ENCODE measurements at regions not wholly inside any gene's neighbourhood (a gene's known extent, or its start where the extent isn't known, plus 50 kb on each side); places are given as distances from the start of the nearest gene placed in this dataset.

DNA sequence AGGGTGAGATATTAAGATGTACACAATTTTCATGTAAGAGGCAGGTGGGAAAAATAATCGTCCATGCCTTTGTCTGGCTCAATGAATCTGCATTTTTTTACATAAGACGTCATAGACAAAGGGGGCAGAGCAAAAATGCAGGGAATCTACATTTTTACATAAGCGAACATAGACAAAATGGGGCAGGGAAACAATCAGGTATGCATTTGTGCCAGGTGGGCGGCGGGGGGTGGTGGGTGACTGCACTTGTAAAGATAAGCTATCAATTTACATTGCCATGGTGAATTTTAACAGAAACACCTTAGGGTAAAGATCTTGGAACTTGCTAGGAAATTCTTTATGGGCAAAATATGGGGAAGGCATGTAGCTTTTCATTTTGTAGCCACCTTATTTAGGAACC is 96.3 kb upstream of the CES5A start:
- intact Hi-C loops (cut with DNase I, micrococcal nuclease), result no loop called here
- DNase-seq (no peak), ATAC-seq (no peak)

GRCh38 chr16:55968221-55968620 is 93.0 kb upstream of the CES5A start:
- intact Hi-C loops (cut with DNase I, micrococcal nuclease), result no loop called here
- DNase-seq (no peak), ATAC-seq (no peak)

DNA sequence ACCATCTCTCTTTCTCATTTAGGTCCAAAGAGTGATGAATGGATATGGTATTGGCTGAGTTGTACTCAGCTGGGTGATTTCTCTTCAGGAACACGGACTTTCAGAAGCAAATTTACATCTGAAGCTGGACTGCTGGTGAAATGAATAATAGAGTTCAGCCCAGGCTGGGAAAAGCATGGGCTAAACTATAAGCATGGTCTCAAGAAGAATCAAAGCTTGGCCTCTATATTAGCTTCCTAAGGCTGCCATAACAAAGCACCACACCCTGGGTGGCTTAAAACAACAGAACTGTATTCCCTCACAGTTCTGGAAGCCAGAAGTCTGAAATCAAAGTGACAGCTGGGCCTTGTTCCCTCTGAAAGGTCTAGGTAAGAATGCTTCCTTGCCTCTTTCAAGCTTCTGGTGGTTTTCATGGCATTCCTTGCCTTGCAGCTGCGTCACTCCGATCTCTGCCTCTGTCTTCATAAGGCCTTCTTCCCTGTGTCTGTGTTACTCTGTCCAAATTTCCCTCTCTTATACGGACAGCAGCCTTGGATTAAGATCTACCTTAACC is 89.8 kb upstream of the CES5A start:
- intact Hi-C loops (cut with DNase I, micrococcal nuclease), result no loop called here
- DNase-seq, result no peak
- ATAC-seq, result no peak

DNA sequence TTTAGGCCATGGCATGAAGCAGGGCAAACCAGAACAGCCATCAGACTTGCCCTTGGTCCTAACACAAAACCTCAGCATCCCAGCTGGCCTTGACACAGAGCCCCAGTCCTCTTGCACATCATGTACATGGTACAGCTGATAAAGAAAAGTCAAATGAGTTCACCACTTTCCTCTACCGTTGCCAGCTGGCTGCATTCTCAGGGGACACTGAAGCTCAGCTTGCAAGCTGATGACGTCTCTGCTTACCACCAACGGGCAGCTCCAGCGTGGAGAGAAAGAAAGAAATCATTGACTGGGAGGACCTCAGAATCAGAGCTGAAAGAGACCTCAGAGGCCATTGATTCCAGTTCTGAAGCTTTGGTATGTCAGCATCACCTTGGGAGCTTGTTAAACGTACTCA is 80.7 kb upstream of the CES5A start:
- intact Hi-C loops (cut with DNase I, micrococcal nuclease), result no loop called here
- ATAC-seq, result no peak

DNA sequence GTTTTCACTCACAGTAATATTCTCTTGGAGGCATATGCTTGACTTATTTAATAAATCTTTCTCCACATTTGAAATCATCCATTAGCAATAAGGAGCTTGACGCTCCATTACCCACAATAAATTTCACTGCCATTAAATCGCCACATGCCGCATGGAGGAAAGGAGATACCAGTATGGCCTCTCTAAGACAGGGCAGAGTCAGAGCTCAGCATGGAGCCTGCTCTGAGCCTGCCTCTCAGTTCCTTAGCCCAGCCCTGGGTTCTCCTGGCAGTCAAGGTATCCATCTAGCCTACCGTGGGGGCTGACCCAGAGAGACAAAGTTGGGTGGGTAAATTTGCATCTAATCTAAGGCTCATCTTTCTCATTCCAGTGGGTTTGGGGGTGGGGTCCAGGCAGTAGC is 80.3 kb upstream of the CES5A start:
- no peak for ATAC-seq
- intact Hi-C loops (cut with DNase I, micrococcal nuclease), result no loop called here
- no peak for DNase-seq

More for the DNA sequence above, 80.7 kb upstream of the CES5A start:
- DNase-seq, result peak in 1 of 2 donors; percentile 34

DNA sequence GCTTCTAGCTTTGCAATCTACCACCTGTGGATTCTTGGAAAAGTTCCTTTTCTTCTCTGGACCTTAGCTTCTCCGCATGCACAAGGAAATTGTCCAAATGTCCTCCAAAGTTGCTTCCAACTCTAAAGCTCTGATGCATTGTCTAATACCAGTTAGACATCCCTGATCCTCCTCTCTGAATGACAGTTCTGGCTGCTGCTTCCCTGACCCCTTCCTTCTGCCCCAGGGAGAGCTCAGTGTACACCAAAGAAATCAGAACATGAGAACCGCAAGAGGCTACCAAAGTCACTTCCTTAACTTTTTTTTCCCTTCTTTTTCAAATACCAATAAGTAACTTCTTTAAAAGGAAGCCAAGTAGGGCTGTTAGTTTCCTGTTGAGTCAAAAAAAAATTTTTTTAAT is 79.7 kb upstream of the CES5A start:
- DNase-seq (no peak), ATAC-seq (no peak)
- intact Hi-C loops (cut with DNase I, micrococcal nuclease), result no loop called here

DNA sequence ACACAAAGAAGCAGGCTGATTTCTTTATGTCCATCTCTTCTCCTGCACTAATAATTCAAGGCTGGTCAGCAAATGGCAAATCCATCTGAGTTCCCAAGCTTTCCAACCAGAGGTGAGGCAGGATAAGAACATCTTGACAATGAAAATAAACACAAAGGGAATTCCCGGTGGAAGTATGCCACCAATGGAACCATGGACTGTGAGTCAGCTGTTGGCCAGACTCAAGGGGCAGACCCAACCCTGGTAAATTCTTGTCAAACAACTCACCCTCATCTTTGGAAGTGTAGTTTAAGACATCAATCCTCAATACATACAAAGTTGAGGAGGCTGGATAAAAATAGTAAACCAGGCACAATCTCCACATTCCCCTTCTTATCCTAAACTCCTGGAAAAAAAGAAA is 74.3 kb upstream of the CES5A start:
- ATAC-seq, result no peak
- intact Hi-C loops (cut with DNase I, micrococcal nuclease), result loop anchor here in 1 of 2 donors (10.0 kb wide), 1 partner anchor 365 kb away; no protein-coding TSS in a partner anchor
- DNase-seq, result no peak

GRCh38 chr16:55948230-55948629 is 73.1 kb upstream of the CES5A start:
- intact Hi-C loops (cut with DNase I, micrococcal nuclease), result loop anchor here in 1 of 2 donors (10.0 kb wide), 1 partner anchor 367 kb away; no protein-coding TSS in a partner anchor
- no peak for ATAC-seq
- no peak for DNase-seq

GRCh38 chr16:55947366-55947765 is 72.2 kb upstream of the CES5A start:
- DNase-seq (no peak), ATAC-seq (no peak)
- intact Hi-C loops (cut with DNase I, micrococcal nuclease), result loop anchor here in 1 of 2 donors (10.0 kb wide), 1 partner anchor 367 kb away; no protein-coding TSS in a partner anchor

- peak; percentile 38 to 45 for DNase-seq
- ATAC-seq, result peak; percentile 52
- intact Hi-C loops (cut with DNase I, micrococcal nuclease), result loop anchor here in 1 of 2 donors (10.0 kb wide), 1 partner anchor 370 kb away; no protein-coding TSS in a partner anchor
These were observed 69.2 kb upstream of the CES5A start for GRCh38 chr16:55944377-55944802.

GRCh38 chr16:55943267-55943666 is 68.1 kb upstream of the CES5A start:
- no peak for DNase-seq
- no peak for ATAC-seq
- intact Hi-C loops (cut with DNase I, micrococcal nuclease), result loop anchor here (2.0 to 10.0 kb wide), 2 partner anchors 372 kb away; no protein-coding TSS in a partner anchor

DNA sequence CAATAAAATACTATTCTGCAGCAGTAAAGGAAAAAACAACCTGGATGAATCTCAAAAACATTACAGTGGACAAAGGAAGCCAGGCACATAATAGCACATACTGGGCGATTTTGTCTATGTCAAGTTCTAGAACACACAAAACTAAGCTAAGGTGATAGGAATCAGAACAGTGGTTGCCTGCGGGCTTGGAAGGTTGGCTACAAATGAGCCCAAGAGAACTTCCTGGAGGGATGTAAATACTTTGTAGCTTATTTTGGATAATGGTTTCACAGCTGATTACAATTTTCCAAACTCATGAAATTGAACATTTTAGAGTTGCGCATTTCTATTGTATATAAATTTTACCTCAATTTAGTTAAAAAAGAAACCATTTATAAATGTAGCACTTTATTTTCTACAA is 67.6 kb upstream of the CES5A start:
- ATAC-seq (no peak), DNase-seq (no peak)
- intact Hi-C loops (cut with DNase I, micrococcal nuclease), result loop anchor here (2.0 to 10.0 kb wide), 2 partner anchors 372 kb away; no protein-coding TSS in a partner anchor

GRCh38 chr16:55941552-55941951 is 66.4 kb upstream of the CES5A start:
- intact Hi-C loops (cut with DNase I, micrococcal nuclease), result loop anchor here in 1 of 2 donors (10.0 kb wide), 1 partner anchor 373 kb away; no protein-coding TSS in a partner anchor
- ATAC-seq (no peak), DNase-seq (no peak)

GRCh38 chr16:55938126-55938525 is 63.0 kb upstream of the CES5A start:
- intact Hi-C loops (cut with DNase I, micrococcal nuclease), result no loop called here

DNA sequence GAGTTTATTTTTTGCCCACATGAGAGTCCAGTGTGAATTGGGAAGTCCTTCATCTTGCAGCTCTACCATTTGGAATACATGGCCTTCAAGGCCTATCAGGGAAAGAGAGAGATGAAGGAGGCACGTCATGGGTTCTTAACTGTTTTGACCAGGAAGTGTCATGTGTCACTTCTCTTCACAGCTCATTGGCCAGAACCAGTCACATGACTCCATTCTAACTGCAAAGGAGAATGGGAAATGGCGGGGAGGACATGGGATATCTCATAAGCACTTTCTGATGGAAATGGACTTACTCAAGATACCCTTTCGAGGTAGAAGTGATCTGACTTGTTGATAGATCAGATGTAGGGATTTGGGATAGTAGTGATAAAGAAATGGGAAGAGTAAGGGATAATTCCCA is 57.9 kb upstream of the CES5A start:
- no peak for DNase-seq
- intact Hi-C loops (cut with DNase I, micrococcal nuclease), result no loop called here
- no peak for ATAC-seq

More at GRCh38 chr16:55938126-55938525, 63.0 kb upstream of the CES5A start:
- no peak for DNase-seq
- no peak for ATAC-seq

GRCh38 chr16:55930036-55930435 is 54.9 kb upstream of the CES5A start:
- DNase-seq (no peak), ATAC-seq (no peak)
- intact Hi-C loops (cut with DNase I, micrococcal nuclease), result no loop called here

DNA sequence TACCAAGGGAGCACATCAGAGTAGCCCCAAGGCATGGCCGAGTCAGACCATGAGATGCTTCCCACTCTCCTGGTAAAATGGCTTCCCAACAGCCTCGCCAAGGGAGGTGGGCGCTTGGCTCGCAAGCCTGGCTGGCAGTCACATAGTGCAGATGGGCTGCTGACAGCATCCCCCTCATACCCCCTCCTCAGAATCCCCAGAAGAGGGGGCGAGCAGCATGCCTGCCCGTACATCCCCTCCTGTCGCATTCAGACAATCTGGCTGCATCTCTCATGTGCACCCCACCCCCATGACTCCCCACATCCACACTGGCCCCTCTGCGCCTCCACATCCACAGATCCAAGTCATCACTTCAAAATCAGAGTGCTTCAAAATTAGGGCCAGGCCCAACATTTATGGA is 54.0 kb upstream of the CES5A start:
- DNase-seq (no peak), ATAC-seq (no peak)
- intact Hi-C loops (cut with DNase I, micrococcal nuclease), result no loop called here

DNA sequence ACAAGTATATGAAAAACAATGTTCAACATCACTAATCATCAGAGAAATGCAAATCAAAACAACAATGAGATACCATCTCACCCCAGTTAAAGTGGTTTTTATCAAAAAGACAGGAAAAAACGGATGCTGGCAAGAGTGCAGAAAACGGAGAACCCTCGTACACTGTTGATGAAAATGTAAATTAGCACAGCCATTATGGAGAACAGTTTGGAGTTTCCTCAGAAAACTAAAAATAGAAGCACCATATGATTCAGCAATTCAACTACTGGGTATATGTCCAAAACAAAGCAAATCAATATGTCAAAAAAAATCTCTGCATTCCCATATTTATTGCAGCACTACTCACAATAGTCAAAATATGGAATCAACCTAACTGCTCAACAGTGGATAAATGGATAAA is 50.1 kb upstream of the CES5A start:
- ATAC-seq (no peak), DNase-seq (no peak)
- intact Hi-C loops (cut with DNase I, micrococcal nuclease), result no loop called here

Data from left colon (tissue), 2 donors.